Eye (tissue), 1 donor: ENCODE measurements at regions not wholly inside any gene's neighbourhood (a gene's known extent, or its start where the extent isn't known, plus 50 kb on each side); places are given as distances from the start of the nearest gene placed in this dataset.

Experiments used
- DNase-seq: peaks from one replicate; pipeline ENCODE4 v3.0.0-alpha.2; 2015

- no peak for DNase-seq
These were observed 116.5 kb downstream of the C9orf50 start for GRCh38 chr9:129504404-129504803.

GRCh38 chr9:129501771-129502319 lies 119.1 kb downstream of the C9orf50 start:
- DNase-seq = peak; percentile 33

- DNase-seq = peak; percentile 28
These were observed 119.8 kb downstream of the C9orf50 start for GRCh38 chr9:129500863-129501770.

GRCh38 chr9:129500161-129500862 lies 120.6 kb downstream of the C9orf50 start:
- peak; percentile 90 for DNase-seq

- DNase-seq = no peak
These were observed 122.2 kb downstream of the C9orf50 start for GRCh38 chr9:129498451-129499384.

GRCh38 chr9:129497813-129498450 lies 123.0 kb downstream of the C9orf50 start:
- DNase-seq = no peak

- no peak for DNase-seq
These were observed 123.7 kb downstream of the C9orf50 start for GRCh38 chr9:129497005-129497812.

- DNase-seq = peak; percentile 99
These were observed 124.4 kb downstream of the C9orf50 start for GRCh38 chr9:129496473-129497004.

- DNase-seq = peak; percentile 98
These were observed 125.1 kb downstream of the C9orf50 start for GRCh38 chr9:129495620-129496472.

GRCh38 chr9:129494113-129494789 lies 126.7 kb downstream of the C9orf50 start:
- DNase-seq = peak; percentile 25

- peak; percentile 13 for DNase-seq
These were observed 127.2 kb downstream of the C9orf50 start for GRCh38 chr9:129493706-129494047.

- DNase-seq = no peak
These were observed 127.7 kb downstream of the C9orf50 start for GRCh38 chr9:129493002-129493705.

- DNase-seq = peak; percentile 38
These were observed 129.4 kb downstream of the C9orf50 start for GRCh38 chr9:129491487-129491855.

- peak; percentile 19 for DNase-seq
These were observed 130.1 kb downstream of the C9orf50 start for GRCh38 chr9:129490583-129491486.

GRCh38 chr9:129489838-129490582 lies 130.9 kb downstream of the C9orf50 start:
- no peak for DNase-seq

- DNase-seq = peak; percentile 87
These were observed 133.0 kb downstream of the C9orf50 start for GRCh38 chr9:129487658-129488483.
